Right hindlimb (tissue), 1 donor: ENCODE measurements at regions not wholly inside any gene's neighbourhood (a gene's known extent, or its start where the extent isn't known, plus 50 kb on each side); places are given as distances from the start of the nearest gene placed in this dataset.

Experiments
- DNase-seq: peaks from one replicate; pipeline ENCODE4 v3.0.0-alpha.2; 2018

- no peak for DNase-seq
These were observed 64.8 kb upstream of the PPM1J start for GRCh38 chr1:112779665-112780526.

- no peak for DNase-seq
These were observed 63.0 kb upstream of the PPM1J start for GRCh38 chr1:112778137-112778536.

- no peak for DNase-seq
These were observed 61.6 kb upstream of the PPM1J start for GRCh38 chr1:112776688-112777087.

- DNase-seq, result no peak
These were observed 57.6 kb upstream of the PPM1J start for GRCh38 chr1:112772781-112773180.

GRCh38 chr1:112770724-112771123 lies 55.6 kb upstream of the PPM1J start:
- DNase-seq, result no peak

- DNase-seq, result no peak
These were observed 54.5 kb upstream of the PPM1J start for GRCh38 chr1:112769611-112770010.

GRCh38 chr1:112767646-112768045 lies 52.5 kb upstream of the PPM1J start:
- no peak for DNase-seq
